ENCODE measurements at regions not wholly inside any gene's neighbourhood (a gene's known extent, or its start where the extent isn't known, plus 50 kb on each side); places are given as distances from the start of the nearest gene placed in this dataset.

DNA sequence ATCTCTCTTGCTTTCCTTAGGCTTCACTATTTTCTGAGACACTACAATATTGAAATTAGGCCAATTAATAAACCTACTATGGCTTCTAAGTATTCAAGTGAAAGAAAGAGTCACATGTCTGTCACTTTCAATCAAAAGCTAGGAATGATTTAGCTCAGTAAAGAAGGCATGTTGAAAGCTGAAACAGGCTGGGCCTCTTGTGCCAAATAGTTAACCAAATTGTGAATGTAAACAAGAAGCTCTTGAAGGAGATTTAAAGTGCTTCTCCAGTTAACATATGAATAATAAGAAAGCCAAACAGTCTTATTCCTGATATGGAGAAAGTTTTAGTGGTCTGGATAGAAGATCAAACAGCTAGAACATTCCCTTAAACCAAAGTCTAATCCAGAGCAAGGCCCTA lies 236.3 kb downstream of the OTOR start:
- no peak for TF ChIP-seq CTCF (IDR thresholded peaks at IDR 0.05; ENCODE audit: low read depth, low read length)
- Histone ChIP-seq H3K36me3 (no peaks in the 10 kb centered on the region), H3K4me3 (ENCODE audit: low read depth, low read length) (no peak overlapping the region), H3K27ac (no peak overlapping the region), H3K9me3 (ENCODE audit: severe bottlenecking) (no peaks in the 10 kb centered on the region), H3K27me3 (ENCODE audit: insufficient read depth, low read depth, severe bottlenecking) (no peaks in the 10 kb centered on the region)
- DNase-seq: no peak

GRCh38 chr20:17003170-17003870 lies 223.5 kb upstream of the PCSK2 start:
- no peaks in the 10 kb centered on the region for H3K9me3 ChIP-seq (ENCODE audit: severe bottlenecking)
- no peak overlapping the region for H3K4me3 ChIP-seq (ENCODE audit: low read depth, low read length)
- no peak for DNase-seq
- H3K36me3 ChIP-seq: no peaks in the 10 kb centered on the region
- H3K27me3 ChIP-seq (ENCODE audit: insufficient read depth, low read depth, severe bottlenecking): no peaks in the 10 kb centered on the region
- no peak for TF ChIP-seq CTCF (IDR thresholded peaks at IDR 0.05; ENCODE audit: low read depth, low read length)
- H3K27ac ChIP-seq: no peak overlapping the region

DNA sequence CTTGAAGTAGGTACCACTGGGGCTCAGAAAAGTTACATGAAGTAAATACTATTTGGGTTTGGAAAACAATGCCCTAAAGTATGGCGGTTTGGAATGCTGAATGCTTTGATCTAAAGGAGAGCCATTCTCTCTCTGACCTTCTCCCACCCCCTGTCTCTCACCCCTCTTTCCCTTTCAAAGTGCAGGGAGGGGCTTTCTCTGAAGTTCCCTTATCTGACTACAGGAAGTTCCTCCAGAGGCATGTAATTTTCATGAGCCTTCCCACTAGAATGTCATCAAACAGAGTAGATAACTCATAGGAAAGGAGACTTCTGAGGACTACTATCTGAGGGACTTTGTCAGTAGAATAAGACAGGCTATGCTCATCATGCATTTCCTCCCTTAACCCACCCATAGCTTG lies 216.7 kb upstream of the PCSK2 start:
- no peak for DNase-seq
- Histone ChIP-seq H3K36me3 (no peaks in the 10 kb centered on the region), H3K27me3 (ENCODE audit: insufficient read depth, low read depth, severe bottlenecking) (no peaks in the 10 kb centered on the region), H3K27ac (no peak overlapping the region), H3K9me3 (ENCODE audit: severe bottlenecking) (no peaks in the 10 kb centered on the region), H3K4me3 (ENCODE audit: low read depth, low read length) (no peak overlapping the region)
- no peak for TF ChIP-seq CTCF (IDR thresholded peaks at IDR 0.05; ENCODE audit: low read depth, low read length)

GRCh38 chr20:17012546-17013226 lies 214.2 kb upstream of the PCSK2 start:
- Histone ChIP-seq H3K4me3 (ENCODE audit: low read depth, low read length) (no peak overlapping the region), H3K27me3 (ENCODE audit: insufficient read depth, low read depth, severe bottlenecking) (no peaks in the 10 kb centered on the region), H3K36me3 (no peaks in the 10 kb centered on the region), H3K27ac (no peak overlapping the region), H3K9me3 (ENCODE audit: severe bottlenecking) (no peaks in the 10 kb centered on the region)
- TF ChIP-seq CTCF (IDR thresholded peaks at IDR 0.05; ENCODE audit: low read depth, low read length): no peak
- DNase-seq: no peak

DNA sequence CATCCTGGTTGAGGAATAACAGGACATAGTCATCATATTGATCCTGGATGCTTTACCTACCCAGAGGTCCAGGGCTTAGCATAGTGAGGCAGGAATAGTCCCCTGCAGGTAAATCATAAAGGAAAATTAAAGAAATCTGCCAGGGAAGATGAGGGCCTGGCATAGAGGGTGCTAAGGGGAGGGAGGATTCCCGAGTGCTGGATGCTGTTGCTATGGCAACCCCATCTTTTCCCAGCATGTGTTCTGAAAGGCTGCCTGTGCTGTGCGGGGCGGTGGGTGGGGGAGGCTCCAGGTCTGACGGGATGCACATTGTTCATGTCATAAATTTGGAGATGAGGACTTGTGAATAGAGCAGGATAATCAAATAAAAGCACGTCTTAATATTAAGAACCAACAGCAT lies 212.6 kb upstream of the PCSK2 start:
- Histone ChIP-seq H3K4me3 (ENCODE audit: low read depth, low read length) (no peak overlapping the region), H3K36me3 (no peaks in the 10 kb centered on the region), H3K27me3 (ENCODE audit: insufficient read depth, low read depth, severe bottlenecking) (no peaks in the 10 kb centered on the region), H3K27ac (no peak overlapping the region), H3K9me3 (ENCODE audit: severe bottlenecking) (no peaks in the 10 kb centered on the region)
- DNase-seq: no peak
- TF ChIP-seq CTCF (IDR thresholded peaks at IDR 0.05; ENCODE audit: low read depth, low read length): no peak
